ENCODE measurements at regions not wholly inside any gene's neighbourhood (a gene's known extent, or its start where the extent isn't known, plus 50 kb on each side); places are given as distances from the start of the nearest gene placed in this dataset.

- DNase-seq (ENCODE audit: low spot score): no peak
- no peak for TF ChIP-seq CTCF (IDR thresholded peaks at IDR 0.05; ENCODE audit: extremely low read depth, missing control alignments)
Observed at GRCh38 chr11:45091563-45092403, 54.7 kb upstream of the PRDM11 start.

- no peak for TF ChIP-seq CTCF (IDR thresholded peaks at IDR 0.05; ENCODE audit: extremely low read depth, missing control alignments)
- no peak for DNase-seq (ENCODE audit: low spot score)
Observed at GRCh38 chr11:45092404-45092785, 54.0 kb upstream of the PRDM11 start.

GRCh38 chr11:45092901-45093760 is 53.3 kb upstream of the PRDM11 start:
- DNase-seq (ENCODE audit: low spot score): no peak
- no peak for TF ChIP-seq CTCF (IDR thresholded peaks at IDR 0.05; ENCODE audit: extremely low read depth, missing control alignments)

- DNase-seq (ENCODE audit: low spot score): no peak
- TF ChIP-seq CTCF (IDR thresholded peaks at IDR 0.05; ENCODE audit: extremely low read depth, missing control alignments): no peak
Observed at GRCh38 chr11:45093761-45094455, 52.5 kb upstream of the PRDM11 start.

- no peak for DNase-seq (ENCODE audit: low spot score)
- TF ChIP-seq CTCF (IDR thresholded peaks at IDR 0.05; ENCODE audit: extremely low read depth, missing control alignments): no peak
Observed at GRCh38 chr11:45094958-45095690, 51.3 kb upstream of the PRDM11 start.

- TF ChIP-seq CTCF (IDR thresholded peaks at IDR 0.05; ENCODE audit: extremely low read depth, missing control alignments): no peak
- no peak for DNase-seq (ENCODE audit: low spot score)
Observed at GRCh38 chr11:45095691-45096010, 50.8 kb upstream of the PRDM11 start.

All from GM20000 (cell line).